ENCODE measurements at regions not wholly inside any gene's neighbourhood (a gene's known extent, or its start where the extent isn't known, plus 50 kb on each side); places are given as distances from the start of the nearest gene placed in this dataset.

DNA sequence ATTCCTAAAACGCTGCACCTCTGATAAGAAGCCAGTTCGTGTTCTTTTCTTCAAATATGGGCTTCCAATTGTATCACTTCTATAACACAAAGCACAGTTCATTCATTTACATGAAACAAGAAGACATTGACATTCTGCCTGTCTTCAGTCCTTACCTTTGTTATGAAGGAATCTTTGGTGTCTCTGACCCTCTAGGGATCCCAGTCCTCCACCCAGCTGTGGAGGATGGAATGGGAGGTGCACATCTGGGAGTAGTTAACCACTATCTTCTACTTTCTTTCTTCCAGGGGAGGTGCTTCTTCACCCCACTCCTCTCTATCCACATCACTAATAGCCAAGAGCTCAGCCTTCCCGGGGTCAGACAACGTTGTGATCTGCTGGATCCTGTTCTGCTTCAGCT, 233.4 kb downstream of the CDC5L start:
- TF ChIP-seq EP300 (IDR thresholded peaks at IDR 0.05) (no peak), POLR2A (IDR thresholded peaks at IDR 0.05) (no peak)
- TF ChIP-seq, protein P1, sequence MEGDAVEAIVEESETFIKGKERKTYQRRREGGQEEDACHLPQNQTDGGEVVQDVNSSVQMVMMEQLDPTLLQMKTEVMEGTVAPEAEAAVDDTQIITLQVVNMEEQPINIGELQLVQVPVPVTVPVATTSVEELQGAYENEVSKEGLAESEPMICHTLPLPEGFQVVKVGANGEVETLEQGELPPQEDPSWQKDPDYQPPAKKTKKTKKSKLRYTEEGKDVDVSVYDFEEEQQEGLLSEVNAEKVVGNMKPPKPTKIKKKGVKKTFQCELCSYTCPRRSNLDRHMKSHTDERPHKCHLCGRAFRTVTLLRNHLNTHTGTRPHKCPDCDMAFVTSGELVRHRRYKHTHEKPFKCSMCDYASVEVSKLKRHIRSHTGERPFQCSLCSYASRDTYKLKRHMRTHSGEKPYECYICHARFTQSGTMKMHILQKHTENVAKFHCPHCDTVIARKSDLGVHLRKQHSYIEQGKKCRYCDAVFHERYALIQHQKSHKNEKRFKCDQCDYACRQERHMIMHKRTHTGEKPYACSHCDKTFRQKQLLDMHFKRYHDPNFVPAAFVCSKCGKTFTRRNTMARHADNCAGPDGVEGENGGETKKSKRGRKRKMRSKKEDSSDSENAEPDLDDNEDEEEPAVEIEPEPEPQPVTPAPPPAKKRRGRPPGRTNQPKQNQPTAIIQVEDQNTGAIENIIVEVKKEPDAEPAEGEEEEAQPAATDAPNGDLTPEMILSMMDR (IDR thresholded peaks at IDR 0.05), result no peak
